ENCODE measurements at regions not wholly inside any gene's neighbourhood (a gene's known extent, or its start where the extent isn't known, plus 50 kb on each side); places are given as distances from the start of the nearest gene placed in this dataset.

GRCh38 chr4:137762591-137762990, 230.3 kb upstream of the PCDH18 start:
- TF ChIP-seq CTCF (conservative IDR thresholded peaks at IDR 0.05), result no peak
- no peak for TF ChIP-seq ZFX (IDR thresholded peaks at IDR 0.05)
